ENCODE measurements at regions not wholly inside any gene's neighbourhood (a gene's known extent, or its start where the extent isn't known, plus 50 kb on each side); places are given as distances from the start of the nearest gene placed in this dataset.

DNA sequence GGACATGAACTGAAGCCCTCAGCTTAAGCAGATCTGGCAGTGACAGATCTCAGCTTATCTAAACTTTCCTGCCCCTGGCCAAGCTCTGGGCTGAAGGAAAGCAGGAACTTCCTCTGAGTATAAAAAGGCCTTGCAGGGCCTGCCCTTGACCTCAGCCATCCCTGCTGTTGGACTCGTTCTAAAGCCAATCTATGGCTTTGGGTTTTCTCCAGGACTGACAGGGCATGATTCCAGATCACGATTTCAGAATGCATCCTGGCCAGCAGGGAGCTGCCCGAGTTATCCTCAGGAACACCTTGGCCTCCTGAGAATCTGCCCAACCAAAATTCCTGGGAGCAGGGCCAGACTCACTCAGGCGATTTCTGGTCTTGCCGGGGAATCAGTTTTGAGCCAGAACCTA is 502.7 kb downstream of the TLE4 start:
- TF ChIP-seq, protein P1, sequence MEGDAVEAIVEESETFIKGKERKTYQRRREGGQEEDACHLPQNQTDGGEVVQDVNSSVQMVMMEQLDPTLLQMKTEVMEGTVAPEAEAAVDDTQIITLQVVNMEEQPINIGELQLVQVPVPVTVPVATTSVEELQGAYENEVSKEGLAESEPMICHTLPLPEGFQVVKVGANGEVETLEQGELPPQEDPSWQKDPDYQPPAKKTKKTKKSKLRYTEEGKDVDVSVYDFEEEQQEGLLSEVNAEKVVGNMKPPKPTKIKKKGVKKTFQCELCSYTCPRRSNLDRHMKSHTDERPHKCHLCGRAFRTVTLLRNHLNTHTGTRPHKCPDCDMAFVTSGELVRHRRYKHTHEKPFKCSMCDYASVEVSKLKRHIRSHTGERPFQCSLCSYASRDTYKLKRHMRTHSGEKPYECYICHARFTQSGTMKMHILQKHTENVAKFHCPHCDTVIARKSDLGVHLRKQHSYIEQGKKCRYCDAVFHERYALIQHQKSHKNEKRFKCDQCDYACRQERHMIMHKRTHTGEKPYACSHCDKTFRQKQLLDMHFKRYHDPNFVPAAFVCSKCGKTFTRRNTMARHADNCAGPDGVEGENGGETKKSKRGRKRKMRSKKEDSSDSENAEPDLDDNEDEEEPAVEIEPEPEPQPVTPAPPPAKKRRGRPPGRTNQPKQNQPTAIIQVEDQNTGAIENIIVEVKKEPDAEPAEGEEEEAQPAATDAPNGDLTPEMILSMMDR (IDR thresholded peaks at IDR 0.05; ENCODE audit: low read length) = no peak
- no peak for TF ChIP-seq EZH2 (optimal IDR thresholded peaks at IDR 0.05; ENCODE audit: low read depth, low read length)
